ENCODE measurements at regions not wholly inside any gene's neighbourhood (a gene's known extent, or its start where the extent isn't known, plus 50 kb on each side); places are given as distances from the start of the nearest gene placed in this dataset.

DNA sequence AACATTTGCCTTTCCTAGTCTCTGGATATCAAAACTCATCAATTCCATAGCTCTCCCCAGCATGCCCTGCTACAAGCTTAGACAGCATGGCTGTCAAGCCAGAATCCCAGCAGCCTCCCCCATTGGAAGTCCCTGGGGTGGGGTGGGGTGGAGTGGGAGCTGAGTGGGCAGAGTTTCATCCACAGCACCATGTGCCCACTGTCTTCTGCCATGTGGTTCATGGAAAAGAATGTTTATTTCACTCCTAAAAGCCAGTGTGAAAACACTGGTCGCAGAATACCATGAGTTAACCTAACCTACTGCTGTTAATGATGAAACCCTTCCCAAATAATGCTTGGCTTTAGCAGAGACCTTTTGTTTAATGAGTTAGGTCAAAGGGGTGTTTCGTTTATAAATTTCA lies 80.2 kb upstream of the KIRREL3 start:
- DNase-seq (ENCODE audit: low spot score) = no peak
- Histone ChIP-seq H3K9me3 (no peaks in the 10 kb centered on the region), H3K36me3 (no peaks in the 10 kb centered on the region), H3K27ac (no peak overlapping the region), H3K27me3 (replicated peaks; ENCODE audit: insufficient read depth) (no peaks in the 10 kb centered on the region), H3K4me3 (no peak overlapping the region), H3K4me1 (ENCODE audit: control insufficient read depth in 1 of 2, low read depth in 2 of 2) (no peaks in the 10 kb centered on the region)
- TF ChIP-seq, protein P1, sequence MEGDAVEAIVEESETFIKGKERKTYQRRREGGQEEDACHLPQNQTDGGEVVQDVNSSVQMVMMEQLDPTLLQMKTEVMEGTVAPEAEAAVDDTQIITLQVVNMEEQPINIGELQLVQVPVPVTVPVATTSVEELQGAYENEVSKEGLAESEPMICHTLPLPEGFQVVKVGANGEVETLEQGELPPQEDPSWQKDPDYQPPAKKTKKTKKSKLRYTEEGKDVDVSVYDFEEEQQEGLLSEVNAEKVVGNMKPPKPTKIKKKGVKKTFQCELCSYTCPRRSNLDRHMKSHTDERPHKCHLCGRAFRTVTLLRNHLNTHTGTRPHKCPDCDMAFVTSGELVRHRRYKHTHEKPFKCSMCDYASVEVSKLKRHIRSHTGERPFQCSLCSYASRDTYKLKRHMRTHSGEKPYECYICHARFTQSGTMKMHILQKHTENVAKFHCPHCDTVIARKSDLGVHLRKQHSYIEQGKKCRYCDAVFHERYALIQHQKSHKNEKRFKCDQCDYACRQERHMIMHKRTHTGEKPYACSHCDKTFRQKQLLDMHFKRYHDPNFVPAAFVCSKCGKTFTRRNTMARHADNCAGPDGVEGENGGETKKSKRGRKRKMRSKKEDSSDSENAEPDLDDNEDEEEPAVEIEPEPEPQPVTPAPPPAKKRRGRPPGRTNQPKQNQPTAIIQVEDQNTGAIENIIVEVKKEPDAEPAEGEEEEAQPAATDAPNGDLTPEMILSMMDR (IDR thresholded peaks at IDR 0.05) = no peak
- ATAC-seq (ENCODE audit: insufficient number of reproducible peaks, low FRiP score, low read depth) = no peak

DNA sequence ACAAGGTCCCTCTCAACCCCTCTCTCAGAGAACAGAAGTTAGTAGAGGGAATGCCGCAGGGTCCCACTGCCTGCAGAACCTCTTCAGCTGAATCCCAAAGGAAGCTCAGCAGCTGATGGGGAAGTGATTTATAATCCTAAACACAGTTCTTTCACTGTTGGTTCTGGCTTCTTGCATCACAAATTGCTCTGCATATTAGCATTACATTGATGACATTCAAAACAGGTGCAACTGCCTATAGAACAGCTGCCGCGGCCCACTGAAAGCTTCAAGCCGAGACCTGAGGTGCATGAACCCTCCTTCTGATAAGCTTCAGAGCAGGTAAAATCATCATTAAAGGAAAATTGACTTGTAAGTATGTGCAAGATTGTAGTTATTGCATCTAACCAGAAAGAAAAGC lies 75.2 kb upstream of the KIRREL3 start:
- no peaks in the 10 kb centered on the region for H3K9me3 ChIP-seq
- H3K36me3 ChIP-seq = no peaks in the 10 kb centered on the region
- TF ChIP-seq, protein P1 (IDR thresholded peaks at IDR 0.05) = no peak
- ATAC-seq (ENCODE audit: insufficient number of reproducible peaks, low FRiP score, low read depth) (no peak), DNase-seq (ENCODE audit: low spot score) (no peak)
- H3K4me1 ChIP-seq (ENCODE audit: control insufficient read depth in 1 of 2, low read depth in 2 of 2) = no peaks in the 10 kb centered on the region
- no peak overlapping the region for H3K4me3 ChIP-seq
- H3K27me3 ChIP-seq (replicated peaks; ENCODE audit: insufficient read depth) = no peaks in the 10 kb centered on the region
- no peak overlapping the region for H3K27ac ChIP-seq

DNA sequence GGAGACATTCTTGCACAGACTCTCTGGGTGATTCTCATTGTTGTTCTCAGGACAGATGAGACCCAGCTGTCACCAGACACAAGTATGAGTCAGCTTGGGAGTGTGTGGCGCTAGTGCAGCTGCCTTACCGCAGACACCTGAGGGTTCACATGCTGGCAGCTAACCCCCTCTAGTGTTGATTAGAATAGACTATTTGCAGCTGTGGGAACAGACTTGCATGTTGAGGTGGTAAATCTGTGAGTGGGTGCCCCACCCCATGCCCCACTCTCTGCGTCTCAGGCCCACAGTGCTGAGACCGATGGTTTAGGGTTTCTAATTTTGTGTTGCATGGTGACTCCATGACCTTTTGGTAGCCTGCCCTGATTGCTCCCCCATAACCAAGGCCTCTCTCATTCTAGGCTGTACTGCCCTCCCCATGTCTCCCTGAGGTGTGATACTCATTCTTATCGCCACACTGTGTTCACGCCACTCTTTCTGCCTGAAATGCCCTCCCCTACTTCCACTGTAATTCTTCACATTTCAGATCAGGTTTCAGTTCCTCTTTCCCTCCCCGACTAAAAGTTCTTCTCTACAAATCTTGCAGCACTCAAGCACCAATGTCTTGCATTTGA lies 73.7 kb upstream of the KIRREL3 start:
- Histone ChIP-seq H3K27ac (no peak overlapping the region), H3K27me3 (replicated peaks; ENCODE audit: insufficient read depth) (no peaks in the 10 kb centered on the region), H3K9me3 (no peaks in the 10 kb centered on the region), H3K36me3 (no peaks in the 10 kb centered on the region), H3K4me3 (no peak overlapping the region), H3K4me1 (ENCODE audit: control insufficient read depth in 1 of 2, low read depth in 2 of 2) (no peaks in the 10 kb centered on the region)
- DNase-seq (ENCODE audit: low spot score) = no peak
- ATAC-seq (ENCODE audit: insufficient number of reproducible peaks, low FRiP score, low read depth) = no peak
- TF ChIP-seq, protein P1 (IDR thresholded peaks at IDR 0.05) = no peak

DNA sequence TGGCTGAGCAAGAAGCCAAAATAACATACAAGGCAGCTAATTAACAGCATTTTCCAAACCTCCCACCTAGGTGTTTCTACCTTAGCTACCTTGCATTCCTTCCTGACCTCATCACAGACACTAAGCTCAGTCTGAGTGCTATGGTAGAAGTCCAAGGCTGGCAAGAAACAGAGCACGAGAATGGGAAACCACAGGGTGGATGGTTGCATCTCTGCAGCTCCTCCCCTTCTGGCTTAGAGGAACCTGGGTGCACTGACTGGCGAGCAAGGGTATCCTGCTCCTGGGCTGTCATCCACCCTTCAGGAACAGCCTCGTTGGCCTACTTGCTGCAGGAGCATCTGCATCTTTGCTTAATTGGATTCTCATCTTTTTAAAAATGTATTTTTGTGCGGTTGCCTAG lies 73.1 kb upstream of the KIRREL3 start:
- Histone ChIP-seq H3K36me3 (no peaks in the 10 kb centered on the region), H3K9me3 (no peaks in the 10 kb centered on the region), H3K4me1 (ENCODE audit: control insufficient read depth in 1 of 2, low read depth in 2 of 2) (no peaks in the 10 kb centered on the region), H3K27ac (no peak overlapping the region), H3K27me3 (replicated peaks; ENCODE audit: insufficient read depth) (no peaks in the 10 kb centered on the region), H3K4me3 (no peak overlapping the region)
- DNase-seq (ENCODE audit: low spot score) (no peak), ATAC-seq (ENCODE audit: insufficient number of reproducible peaks, low FRiP score, low read depth) (no peak)
- TF ChIP-seq, protein P1 (IDR thresholded peaks at IDR 0.05) = no peak

DNA sequence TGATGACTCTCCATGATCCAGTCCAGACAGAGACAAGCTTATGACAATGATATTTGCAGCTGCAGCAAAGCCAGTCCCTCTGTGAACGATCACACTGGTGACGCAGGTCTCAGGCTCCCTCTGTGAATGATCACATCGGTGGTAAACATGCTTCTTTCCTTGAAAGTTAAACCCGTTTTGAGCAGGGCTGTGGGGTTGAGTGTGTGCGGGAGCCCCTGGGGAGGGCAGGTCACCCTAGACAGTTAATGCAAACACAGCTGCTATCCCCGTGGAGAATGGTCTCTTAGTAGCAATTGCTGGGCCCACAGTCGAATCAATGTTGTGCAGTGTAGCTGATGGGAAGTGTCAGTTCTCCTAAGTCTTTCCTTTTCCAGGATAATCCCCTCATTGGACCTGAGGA lies 71.0 kb upstream of the KIRREL3 start:
- no peak overlapping the region for H3K27ac ChIP-seq
- no peak overlapping the region for H3K4me3 ChIP-seq
- H3K36me3 ChIP-seq = no peaks in the 10 kb centered on the region
- TF ChIP-seq, protein P1 (IDR thresholded peaks at IDR 0.05) = no peak
- ATAC-seq (ENCODE audit: insufficient number of reproducible peaks, low FRiP score, low read depth) = no peak
- no peaks in the 10 kb centered on the region for H3K27me3 ChIP-seq (replicated peaks; ENCODE audit: insufficient read depth)
- no peak for DNase-seq (ENCODE audit: low spot score)
- no peaks in the 10 kb centered on the region for H3K9me3 ChIP-seq
- no peaks in the 10 kb centered on the region for H3K4me1 ChIP-seq (ENCODE audit: control insufficient read depth in 1 of 2, low read depth in 2 of 2)
